GM19468 (cell line): ENCODE measurements at regions not wholly inside any gene's neighbourhood (a gene's known extent, or its start where the extent isn't known, plus 50 kb on each side); places are given as distances from the start of the nearest gene placed in this dataset.

ENCODE experiments used
- ATAC-seq: cut with Tn5 transposase; IDR thresholded peaks from one replicate; pipeline ENCODE4 v1.9.1; 2021; ENCODE audit warnings: mild to moderate bottlenecking, moderate library complexity, moderate number of reproducible peaks; ENCODE audit not compliant: unreplicated experiment; ENCODE audit errors: extremely low read depth

GRCh38 chr6:90865513-90865912 is 278.6 kb upstream of the MAP3K7 start:
- no peak for ATAC-seq

- no peak for ATAC-seq
Measured at GRCh38 chr6:90863043-90863442, 276.2 kb upstream of the MAP3K7 start.

- no peak for ATAC-seq
Measured at GRCh38 chr6:90860822-90861601, 274.1 kb upstream of the MAP3K7 start.

- no peak for ATAC-seq
Measured at GRCh38 chr6:90859612-90860011, 272.7 kb upstream of the MAP3K7 start.

- no peak for ATAC-seq
Measured at GRCh38 chr6:90859056-90859455, 272.2 kb upstream of the MAP3K7 start.

- ATAC-seq = no peak
Measured at GRCh38 chr6:90849686-90850085, 262.8 kb upstream of the MAP3K7 start.

- no peak for ATAC-seq
Measured at GRCh38 chr6:90846824-90847223, 260.0 kb upstream of the MAP3K7 start.

GRCh38 chr6:90835596-90836212 is 248.8 kb upstream of the MAP3K7 start:
- ATAC-seq = no peak

GRCh38 chr6:90829311-90829710 is 242.4 kb upstream of the MAP3K7 start:
- ATAC-seq = no peak

- no peak for ATAC-seq
Measured at GRCh38 chr6:90820436-90820835, 233.6 kb upstream of the MAP3K7 start.

GRCh38 chr6:90819483-90819882 is 232.6 kb upstream of the MAP3K7 start:
- ATAC-seq = no peak

- no peak for ATAC-seq
Measured at GRCh38 chr6:90818163-90818562, 231.3 kb upstream of the MAP3K7 start.

GRCh38 chr6:90816764-90817163 is 229.9 kb upstream of the MAP3K7 start:
- no peak for ATAC-seq

- no peak for ATAC-seq
Measured at GRCh38 chr6:90811596-90812226, 224.8 kb upstream of the MAP3K7 start.

- no peak for ATAC-seq
Measured at GRCh38 chr6:90809035-90809434, 222.2 kb upstream of the MAP3K7 start.

GRCh38 chr6:90807791-90808701 is 221.2 kb upstream of the MAP3K7 start:
- no peak for ATAC-seq

- ATAC-seq = no peak
Measured at GRCh38 chr6:90805619-90806155, 218.8 kb upstream of the MAP3K7 start.

- no peak for ATAC-seq
Measured at GRCh38 chr6:90803956-90804355, 217.1 kb upstream of the MAP3K7 start.

- no peak for ATAC-seq
Measured at GRCh38 chr6:90795078-90795477, 208.2 kb upstream of the MAP3K7 start.

- no peak for ATAC-seq
Measured at GRCh38 chr6:90793771-90794170, 206.9 kb upstream of the MAP3K7 start.
